ENCODE measurements at regions not wholly inside any gene's neighbourhood (a gene's known extent, or its start where the extent isn't known, plus 50 kb on each side); places are given as distances from the start of the nearest gene placed in this dataset.
A peak's percentile ranks its signal among the peaks of the same experiment; 100 is the strongest.

DNA sequence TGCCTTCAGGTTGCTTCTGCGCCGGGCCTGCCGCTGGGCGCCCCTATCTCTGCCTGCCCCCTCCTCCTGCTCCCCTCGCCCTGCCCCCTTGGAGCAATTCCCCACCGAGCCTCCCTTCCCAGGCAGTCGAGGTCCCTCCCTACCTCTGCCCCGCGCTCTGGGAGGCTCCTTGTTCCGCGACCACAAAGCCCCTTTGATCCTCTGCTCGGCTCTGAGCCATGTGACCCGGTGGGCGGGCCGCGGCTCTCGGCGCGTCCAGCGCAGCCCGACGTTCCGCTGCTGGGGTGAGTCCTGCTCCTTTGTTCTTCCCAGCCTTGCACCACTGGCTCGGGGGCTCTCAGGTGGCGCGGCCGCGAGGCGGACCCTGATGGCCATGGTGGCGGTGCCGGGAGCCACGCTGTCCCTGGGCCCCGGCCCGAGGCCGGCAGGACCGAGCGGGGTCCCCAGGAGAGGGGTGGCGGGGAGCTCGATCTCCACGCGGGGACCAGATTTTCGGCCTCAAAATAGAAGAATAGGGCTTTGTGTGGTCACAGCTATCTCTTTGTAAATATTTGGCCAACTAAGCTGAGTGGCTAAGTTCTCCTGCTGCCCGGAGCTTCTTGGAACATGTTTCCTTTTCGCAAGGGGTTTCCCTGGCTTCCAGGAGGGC, 310.6 kb downstream of the SEC14L1 start (continued):
- TF ChIP-seq, protein P1, sequence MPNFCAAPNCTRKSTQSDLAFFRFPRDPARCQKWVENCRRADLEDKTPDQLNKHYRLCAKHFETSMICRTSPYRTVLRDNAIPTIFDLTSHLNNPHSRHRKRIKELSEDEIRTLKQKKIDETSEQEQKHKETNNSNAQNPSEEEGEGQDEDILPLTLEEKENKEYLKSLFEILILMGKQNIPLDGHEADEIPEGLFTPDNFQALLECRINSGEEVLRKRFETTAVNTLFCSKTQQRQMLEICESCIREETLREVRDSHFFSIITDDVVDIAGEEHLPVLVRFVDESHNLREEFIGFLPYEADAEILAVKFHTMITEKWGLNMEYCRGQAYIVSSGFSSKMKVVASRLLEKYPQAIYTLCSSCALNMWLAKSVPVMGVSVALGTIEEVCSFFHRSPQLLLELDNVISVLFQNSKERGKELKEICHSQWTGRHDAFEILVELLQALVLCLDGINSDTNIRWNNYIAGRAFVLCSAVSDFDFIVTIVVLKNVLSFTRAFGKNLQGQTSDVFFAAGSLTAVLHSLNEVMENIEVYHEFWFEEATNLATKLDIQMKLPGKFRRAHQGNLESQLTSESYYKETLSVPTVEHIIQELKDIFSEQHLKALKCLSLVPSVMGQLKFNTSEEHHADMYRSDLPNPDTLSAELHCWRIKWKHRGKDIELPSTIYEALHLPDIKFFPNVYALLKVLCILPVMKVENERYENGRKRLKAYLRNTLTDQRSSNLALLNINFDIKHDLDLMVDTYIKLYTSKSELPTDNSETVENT (CRISPR knock-in tag; IDR thresholded peaks at IDR 0.05) = no peak
- TF ChIP-seq POLR2H (tag; IDR thresholded peaks at IDR 0.05; ENCODE audit: low read depth) (no peak), FOS (IDR thresholded peaks at IDR 0.05; ENCODE audit: extremely low read depth, insufficient read length) (no peak), SIX5 (IDR thresholded peaks at IDR 0.05; ENCODE audit: borderline replicate concordance in 1 of 2, insufficient read depth in 1 of 2, low read depth in 1 of 2, low read length in 2 of 2) (no peak), SP1 (CRISPR knock-in tag; IDR thresholded peaks at IDR 0.05) (peak; percentile 24; the same call in 1 of the 2 replicates), MGA (IDR thresholded peaks at IDR 0.05) (peak; percentile 53), MTA1 (IDR thresholded peaks at IDR 0.05; ENCODE audit: borderline replicate concordance) (no peak), EP400 (IDR thresholded peaks at IDR 0.05) (no peak), FOXP1 (CRISPR knock-in tag; IDR thresholded peaks at IDR 0.05) (no peak), MYNN (IDR thresholded peaks at IDR 0.05) (no peak), MYNN (CRISPR knock-in tag; IDR thresholded peaks at IDR 0.05) (no peak)
